ENCODE measurements at regions not wholly inside any gene's neighbourhood (a gene's known extent, or its start where the extent isn't known, plus 50 kb on each side); places are given as distances from the start of the nearest gene placed in this dataset.

DNA sequence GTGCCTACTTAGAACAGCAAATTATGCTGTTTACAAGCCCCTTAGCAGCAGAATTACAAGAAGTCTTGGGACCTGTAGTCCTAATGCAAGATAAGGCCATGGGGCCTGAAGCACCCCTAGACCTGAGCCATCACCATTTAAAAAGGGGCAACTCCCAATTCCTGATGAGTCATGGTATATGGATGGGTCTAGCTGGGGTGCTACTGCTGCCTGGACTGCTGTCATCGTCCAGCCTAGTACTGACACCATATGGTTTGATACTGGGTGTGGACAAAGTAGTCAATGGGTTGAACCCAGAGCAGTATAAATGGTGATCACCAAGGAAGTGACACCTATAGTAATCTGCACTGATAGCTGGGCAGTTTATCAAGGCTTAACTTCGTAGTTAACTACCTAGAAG lies 450.0 kb downstream of the IPMK start (continued):
- TF ChIP-seq NR2F1 (conservative IDR thresholded peaks at IDR 0.05) = no peak
- no peak for TF ChIP-seq RAD21 (IDR thresholded peaks at IDR 0.05; ENCODE audit: insufficient read depth, low read depth, low read length)
- TF ChIP-seq, protein P1, sequence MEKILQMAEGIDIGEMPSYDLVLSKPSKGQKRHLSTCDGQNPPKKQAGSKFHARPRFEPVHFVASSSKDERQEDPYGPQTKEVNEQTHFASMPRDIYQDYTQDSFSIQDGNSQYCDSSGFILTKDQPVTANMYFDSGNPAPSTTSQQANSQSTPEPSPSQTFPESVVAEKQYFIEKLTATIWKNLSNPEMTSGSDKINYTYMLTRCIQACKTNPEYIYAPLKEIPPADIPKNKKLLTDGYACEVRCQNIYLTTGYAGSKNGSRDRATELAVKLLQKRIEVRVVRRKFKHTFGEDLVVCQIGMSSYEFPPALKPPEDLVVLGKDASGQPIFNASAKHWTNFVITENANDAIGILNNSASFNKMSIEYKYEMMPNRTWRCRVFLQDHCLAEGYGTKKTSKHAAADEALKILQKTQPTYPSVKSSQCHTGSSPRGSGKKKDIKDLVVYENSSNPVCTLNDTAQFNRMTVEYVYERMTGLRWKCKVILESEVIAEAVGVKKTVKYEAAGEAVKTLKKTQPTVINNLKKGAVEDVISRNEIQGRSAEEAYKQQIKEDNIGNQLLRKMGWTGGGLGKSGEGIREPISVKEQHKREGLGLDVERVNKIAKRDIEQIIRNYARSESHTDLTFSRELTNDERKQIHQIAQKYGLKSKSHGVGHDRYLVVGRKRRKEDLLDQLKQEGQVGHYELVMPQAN (conservative IDR thresholded peaks at IDR 0.05) = no peak

DNA sequence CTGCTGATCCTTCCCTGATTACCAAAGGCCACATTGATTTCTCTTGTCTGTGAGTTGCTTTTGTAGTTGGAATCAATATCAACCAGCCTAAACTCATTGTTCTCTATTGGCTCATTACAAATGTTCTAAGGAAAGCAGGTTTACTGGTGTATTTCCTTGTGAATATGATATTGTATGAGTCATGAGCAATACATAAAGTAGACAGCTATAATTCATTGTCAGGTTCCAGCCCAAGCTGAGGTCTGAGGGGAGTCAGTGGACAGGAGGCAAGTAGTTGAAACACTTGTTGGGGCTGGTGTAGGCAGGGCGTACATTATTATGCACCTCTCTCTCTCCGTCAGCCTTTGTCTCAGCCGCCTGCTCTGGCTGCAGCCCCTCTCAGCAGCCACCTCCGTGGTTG lies 451.7 kb downstream of the IPMK start:
- in situ Hi-C loops (cut with MboI) = no loop called here
- no peaks in the 10 kb centered on the region for H3K36me3 ChIP-seq (ENCODE audit: control insufficient read depth in 2 of 2, insufficient read depth in 2 of 2, low read length in 1 of 2)
- DNase-seq (ENCODE audit: low read depth, low spot score) = no peak
- POLR2A ChIA-PET = no interaction called here
- no peak overlapping the region for H3K9ac ChIP-seq (ENCODE audit: control insufficient read depth, insufficient read depth, low read length)
- no peak overlapping the region for H3K4me3 ChIP-seq
- no TSS peak for BruUV-seq (replicated peaks)
- no peak for FAIRE-seq
- no peak overlapping the region for H3K4me2 ChIP-seq (ENCODE audit: control insufficient read depth, insufficient read depth)
- no peaks in the 10 kb centered on the region for H3K79me2 ChIP-seq (ENCODE audit: control insufficient read depth, insufficient read depth, low read length)
- intact Hi-C loops (cut with micrococcal nuclease; ENCODE audit: unreplicated experiment) = no loop called here
- no peaks in the 10 kb centered on the region for H3K27me3 ChIP-seq (replicated peaks in 1 of 2; ENCODE audit: control insufficient read depth in 2 of 2, insufficient read depth in 2 of 2, low read length in 1 of 2)
- 16% methylated on average over 4 of the region's 4 CpGs for WGBS (ENCODE audit: insufficient coverage, insufficient replicate concordance, low lambda C conversion rate, missing lambda C conversion rate)
- SMC1A ChIA-PET (ENCODE audit: uncharacterized antibody, unreplicated experiment) = no interaction called here
- H3K27ac ChIP-seq (ENCODE audit: control insufficient read depth, insufficient read depth) = no peak overlapping the region
- CTCF ChIA-PET = no interaction called here
- RAD21 ChIA-PET (ENCODE audit: unreplicated experiment) = no interaction called here
- no peaks in the 10 kb centered on the region for H3K9me3 ChIP-seq (replicated peaks; ENCODE audit: control insufficient read depth, insufficient read depth, low read length)
- no peaks in the 10 kb centered on the region for H3K4me1 ChIP-seq (ENCODE audit: control insufficient read depth, insufficient read depth, low read length)
- H2AFZ ChIP-seq (ENCODE audit: control insufficient read depth, low read depth, low read length) = no peak overlapping the region
- no peaks in the 10 kb centered on the region for H4K20me1 ChIP-seq (ENCODE audit: control insufficient read depth, insufficient read depth)
- ATAC-seq = no peak
- TF ChIP-seq FOXM1 (IDR thresholded peaks at IDR 0.05; ENCODE audit: low read depth, low read length) = no peak
- TF ChIP-seq, protein P2, sequence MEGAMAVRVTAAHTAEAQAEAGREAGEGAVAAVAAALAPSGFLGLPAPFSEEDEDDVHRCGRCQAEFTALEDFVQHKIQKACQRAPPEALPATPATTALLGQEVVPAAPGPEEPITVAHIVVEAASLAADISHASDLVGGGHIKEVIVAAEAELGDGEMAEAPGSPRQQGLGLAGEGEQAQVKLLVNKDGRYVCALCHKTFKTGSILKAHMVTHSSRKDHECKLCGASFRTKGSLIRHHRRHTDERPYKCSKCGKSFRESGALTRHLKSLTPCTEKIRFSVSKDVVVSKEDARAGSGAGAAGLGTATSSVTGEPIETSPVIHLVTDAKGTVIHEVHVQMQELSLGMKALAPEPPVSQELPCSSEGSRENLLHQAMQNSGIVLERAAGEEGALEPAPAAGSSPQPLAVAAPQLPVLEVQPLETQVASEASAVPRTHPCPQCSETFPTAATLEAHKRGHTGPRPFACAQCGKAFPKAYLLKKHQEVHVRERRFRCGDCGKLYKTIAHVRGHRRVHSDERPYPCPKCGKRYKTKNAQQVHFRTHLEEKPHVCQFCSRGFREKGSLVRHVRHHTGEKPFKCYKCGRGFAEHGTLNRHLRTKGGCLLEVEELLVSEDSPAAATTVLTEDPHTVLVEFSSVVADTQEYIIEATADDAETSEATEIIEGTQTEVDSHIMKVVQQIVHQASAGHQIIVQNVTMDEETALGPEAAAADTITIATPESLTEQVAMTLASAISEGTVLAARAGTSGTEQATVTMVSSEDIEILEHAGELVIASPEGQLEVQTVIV (IDR thresholded peaks at IDR 0.05; ENCODE audit: borderline replicate concordance, partially characterized antibody) = no peak
- no peak for TF ChIP-seq BHLHE40 (IDR thresholded peaks at IDR 0.05; ENCODE audit: borderline replicate concordance in 1 of 2, low read depth in 2 of 2, low read length in 1 of 2)
- TF ChIP-seq NR2C2 (IDR thresholded peaks at IDR 0.05; ENCODE audit: borderline replicate concordance, control insufficient read depth, insufficient read length, low read depth) = no peak
- TF ChIP-seq, protein P3, sequence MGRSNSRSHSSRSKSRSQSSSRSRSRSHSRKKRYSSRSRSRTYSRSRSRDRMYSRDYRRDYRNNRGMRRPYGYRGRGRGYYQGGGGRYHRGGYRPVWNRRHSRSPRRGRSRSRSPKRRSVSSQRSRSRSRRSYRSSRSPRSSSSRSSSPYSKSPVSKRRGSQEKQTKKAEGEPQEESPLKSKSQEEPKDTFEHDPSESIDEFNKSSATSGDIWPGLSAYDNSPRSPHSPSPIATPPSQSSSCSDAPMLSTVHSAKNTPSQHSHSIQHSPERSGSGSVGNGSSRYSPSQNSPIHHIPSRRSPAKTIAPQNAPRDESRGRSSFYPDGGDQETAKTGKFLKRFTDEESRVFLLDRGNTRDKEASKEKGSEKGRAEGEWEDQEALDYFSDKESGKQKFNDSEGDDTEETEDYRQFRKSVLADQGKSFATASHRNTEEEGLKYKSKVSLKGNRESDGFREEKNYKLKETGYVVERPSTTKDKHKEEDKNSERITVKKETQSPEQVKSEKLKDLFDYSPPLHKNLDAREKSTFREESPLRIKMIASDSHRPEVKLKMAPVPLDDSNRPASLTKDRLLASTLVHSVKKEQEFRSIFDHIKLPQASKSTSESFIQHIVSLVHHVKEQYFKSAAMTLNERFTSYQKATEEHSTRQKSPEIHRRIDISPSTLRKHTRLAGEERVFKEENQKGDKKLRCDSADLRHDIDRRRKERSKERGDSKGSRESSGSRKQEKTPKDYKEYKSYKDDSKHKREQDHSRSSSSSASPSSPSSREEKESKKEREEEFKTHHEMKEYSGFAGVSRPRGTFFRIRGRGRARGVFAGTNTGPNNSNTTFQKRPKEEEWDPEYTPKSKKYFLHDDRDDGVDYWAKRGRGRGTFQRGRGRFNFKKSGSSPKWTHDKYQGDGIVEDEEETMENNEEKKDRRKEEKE (IDR thresholded peaks at IDR 0.05) = no peak
- TF ChIP-seq, protein P4, sequence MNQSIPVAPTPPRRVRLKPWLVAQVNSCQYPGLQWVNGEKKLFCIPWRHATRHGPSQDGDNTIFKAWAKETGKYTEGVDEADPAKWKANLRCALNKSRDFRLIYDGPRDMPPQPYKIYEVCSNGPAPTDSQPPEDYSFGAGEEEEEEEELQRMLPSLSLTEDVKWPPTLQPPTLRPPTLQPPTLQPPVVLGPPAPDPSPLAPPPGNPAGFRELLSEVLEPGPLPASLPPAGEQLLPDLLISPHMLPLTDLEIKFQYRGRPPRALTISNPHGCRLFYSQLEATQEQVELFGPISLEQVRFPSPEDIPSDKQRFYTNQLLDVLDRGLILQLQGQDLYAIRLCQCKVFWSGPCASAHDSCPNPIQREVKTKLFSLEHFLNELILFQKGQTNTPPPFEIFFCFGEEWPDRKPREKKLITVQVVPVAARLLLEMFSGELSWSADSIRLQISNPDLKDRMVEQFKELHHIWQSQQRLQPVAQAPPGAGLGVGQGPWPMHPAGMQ (IDR thresholded peaks at IDR 0.05; ENCODE audit: borderline replicate concordance) = no peak
- no peak for TF ChIP-seq EP300 (IDR thresholded peaks at IDR 0.05; ENCODE audit: borderline replicate concordance in 1 of 2, control insufficient read depth in 1 of 2, low read depth in 2 of 2, low read length in 2 of 2)
- TF ChIP-seq MTA2 (IDR thresholded peaks at IDR 0.05; ENCODE audit: low read depth) = no peak
- TF ChIP-seq, protein P5, sequence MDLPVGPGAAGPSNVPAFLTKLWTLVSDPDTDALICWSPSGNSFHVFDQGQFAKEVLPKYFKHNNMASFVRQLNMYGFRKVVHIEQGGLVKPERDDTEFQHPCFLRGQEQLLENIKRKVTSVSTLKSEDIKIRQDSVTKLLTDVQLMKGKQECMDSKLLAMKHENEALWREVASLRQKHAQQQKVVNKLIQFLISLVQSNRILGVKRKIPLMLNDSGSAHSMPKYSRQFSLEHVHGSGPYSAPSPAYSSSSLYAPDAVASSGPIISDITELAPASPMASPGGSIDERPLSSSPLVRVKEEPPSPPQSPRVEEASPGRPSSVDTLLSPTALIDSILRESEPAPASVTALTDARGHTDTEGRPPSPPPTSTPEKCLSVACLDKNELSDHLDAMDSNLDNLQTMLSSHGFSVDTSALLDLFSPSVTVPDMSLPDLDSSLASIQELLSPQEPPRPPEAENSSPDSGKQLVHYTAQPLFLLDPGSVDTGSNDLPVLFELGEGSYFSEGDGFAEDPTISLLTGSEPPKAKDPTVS (IDR thresholded peaks at IDR 0.05; ENCODE audit: low read depth, low read length) = no peak

All from GM12878 (cell line).